ENCODE measurements at regions not wholly inside any gene's neighbourhood (a gene's known extent, or its start where the extent isn't known, plus 50 kb on each side); places are given as distances from the start of the nearest gene placed in this dataset.

GRCh38 chr1:5150191-5150590 lies 495.8 kb downstream of the AJAP1 start:
- TF ChIP-seq, protein P1, sequence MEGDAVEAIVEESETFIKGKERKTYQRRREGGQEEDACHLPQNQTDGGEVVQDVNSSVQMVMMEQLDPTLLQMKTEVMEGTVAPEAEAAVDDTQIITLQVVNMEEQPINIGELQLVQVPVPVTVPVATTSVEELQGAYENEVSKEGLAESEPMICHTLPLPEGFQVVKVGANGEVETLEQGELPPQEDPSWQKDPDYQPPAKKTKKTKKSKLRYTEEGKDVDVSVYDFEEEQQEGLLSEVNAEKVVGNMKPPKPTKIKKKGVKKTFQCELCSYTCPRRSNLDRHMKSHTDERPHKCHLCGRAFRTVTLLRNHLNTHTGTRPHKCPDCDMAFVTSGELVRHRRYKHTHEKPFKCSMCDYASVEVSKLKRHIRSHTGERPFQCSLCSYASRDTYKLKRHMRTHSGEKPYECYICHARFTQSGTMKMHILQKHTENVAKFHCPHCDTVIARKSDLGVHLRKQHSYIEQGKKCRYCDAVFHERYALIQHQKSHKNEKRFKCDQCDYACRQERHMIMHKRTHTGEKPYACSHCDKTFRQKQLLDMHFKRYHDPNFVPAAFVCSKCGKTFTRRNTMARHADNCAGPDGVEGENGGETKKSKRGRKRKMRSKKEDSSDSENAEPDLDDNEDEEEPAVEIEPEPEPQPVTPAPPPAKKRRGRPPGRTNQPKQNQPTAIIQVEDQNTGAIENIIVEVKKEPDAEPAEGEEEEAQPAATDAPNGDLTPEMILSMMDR (IDR thresholded peaks at IDR 0.05): no peak
- TF ChIP-seq POLR2A (IDR thresholded peaks at IDR 0.05): no peak

Data from right lobe of liver (tissue), 4 donors.